Small intestine (tissue), 7 donors: ENCODE measurements at regions not wholly inside any gene's neighbourhood (a gene's known extent, or its start where the extent isn't known, plus 50 kb on each side); places are given as distances from the start of the nearest gene placed in this dataset.

ENCODE experiments used
- DNase-seq, 2 donors: peaks; one replicate each; pipeline versions ENCODE4 v3.0.0 to v3.0.0-alpha.2; 2013
- FAIRE-seq: peaks from 2 replicates; lab custom pipeline; 2012; peaks lifted over from hg19 to GRCh38; lab: Jason Lieb, UNC
- H3K27ac ChIP-seq, 3 donors: one replicate each; pipeline ENCODE4 v1.5.1; 2013; ENCODE audit warnings: low read length in 2 of 3, mild to moderate bottlenecking in 2 of 3, control low read depth in 1 of 3, inconsistent platforms in 1 of 3, low read depth in 1 of 3, moderate library complexity in 1 of 3
- H3K27me3 ChIP-seq, 3 donors: one replicate each; pipeline ENCODE4 v1.6.1; 2013; ENCODE audit warnings: low read length in 3 of 3, inconsistent platforms in 1 of 3; ENCODE audit not compliant: control insufficient read depth in 3 of 3, insufficient read depth in 3 of 3
- H3K36me3 ChIP-seq, 3 donors: one replicate each; pipeline ENCODE4 v1.6.1; 2013; ENCODE audit warnings: low read length in 3 of 3, inconsistent platforms in 1 of 3, low read depth in 1 of 3, mild to moderate bottlenecking in 1 of 3, moderate library complexity in 1 of 3; ENCODE audit not compliant: control insufficient read depth in 3 of 3, insufficient read depth in 2 of 3
- H3K4me1 ChIP-seq, 3 donors: one replicate each; pipeline ENCODE4 v1.6.1; 2013; ENCODE audit warnings: low read length in 2 of 3, inconsistent platforms in 1 of 3, low read depth in 1 of 3, mild to moderate bottlenecking in 1 of 3, moderate library complexity in 1 of 3; ENCODE audit not compliant: control insufficient read depth in 3 of 3, insufficient read depth in 2 of 3
- H3K4me3 ChIP-seq, 3 donors: one replicate each; pipeline ENCODE4 v1.5.1; 2013; ENCODE audit warnings: low read length in 3 of 3, control low read depth in 1 of 3, inconsistent platforms in 1 of 3, low read depth in 1 of 3, mild to moderate bottlenecking in 1 of 3, moderate library complexity in 1 of 3
- H3K9me3 ChIP-seq, 2 donors: one replicate each; pipeline ENCODE4 v1.6.1; 2013; ENCODE audit warnings: low read depth in 1 of 2, low read length in 1 of 2; ENCODE audit not compliant: control insufficient read depth in 2 of 2, insufficient read depth in 1 of 2
- WGBS, 3 donors: extraction: QIAGEN DNeasy Blood & Tissue Kit; methylation state at CpG; one replicate each; pipeline ENCODE4 v1.1.7; 2013; 5-methylcytosine and 5-hydroxymethylcytosine counted together
- donor health status: healthy with polysubstance abuse.
- donor health status: control.
- donor health status: control.
- donor health status: Bipolar disorder and iron deficiency.
- donor health status: healthy.

DNA sequence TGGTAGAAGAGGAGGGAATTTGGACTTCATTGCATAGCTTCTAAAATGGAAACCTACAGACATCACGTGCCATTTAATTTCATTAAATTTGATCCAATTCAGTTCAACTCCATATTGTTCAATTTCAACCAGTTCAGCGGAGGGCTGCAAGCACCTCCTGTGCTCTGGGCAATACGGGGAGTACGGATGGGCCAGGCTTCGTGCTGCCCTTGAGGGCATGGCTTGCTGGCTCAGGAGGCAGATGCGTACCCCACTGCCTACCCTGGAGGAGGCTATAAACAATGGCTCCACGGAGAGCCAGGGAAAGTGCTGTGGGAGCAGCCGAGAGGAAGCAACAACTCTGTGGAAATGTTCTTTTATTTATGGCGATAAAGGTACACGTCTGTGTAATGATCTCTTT lies 261.8 kb downstream of the DCDC2C start:
- no peaks in the 10 kb centered on the region for H3K27me3 ChIP-seq
- H3K36me3 ChIP-seq = no peaks in the 10 kb centered on the region
- no peak overlapping the region for H3K27ac ChIP-seq
- no peak overlapping the region for H3K4me3 ChIP-seq
- no peak for FAIRE-seq
- DNase-seq = no peak
- 81 to 87% (median 83%) methylated on average over 10 of the region's 10 CpGs for WGBS, 3 donors
- no peaks in the 10 kb centered on the region for H3K4me1 ChIP-seq
- H3K9me3 ChIP-seq = no peaks in the 10 kb centered on the region

DNA sequence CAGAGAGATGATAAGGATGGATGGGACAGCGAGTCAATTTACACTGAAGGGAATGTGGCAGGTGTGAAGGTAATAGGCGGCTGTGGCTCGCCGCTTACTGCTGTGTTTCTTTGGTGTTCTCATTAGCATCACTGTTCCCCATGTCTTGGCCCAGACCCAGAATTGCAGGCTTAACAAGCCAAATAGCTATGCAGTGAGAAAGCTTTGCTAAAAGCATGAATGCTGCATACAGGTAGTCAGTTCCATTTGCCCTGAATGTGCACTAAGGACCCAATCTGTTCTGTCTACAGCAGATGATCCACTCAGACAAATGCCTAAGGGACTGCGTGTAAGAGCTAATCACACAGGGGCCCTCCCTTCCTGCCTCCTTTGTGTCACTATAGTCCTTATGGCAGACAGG lies 262.6 kb downstream of the DCDC2C start:
- Histone ChIP-seq H3K9me3 (no peaks in the 10 kb centered on the region), H3K27ac (no peak overlapping the region), H3K4me1 (no peaks in the 10 kb centered on the region), H3K36me3 (no peaks in the 10 kb centered on the region), H3K4me3 (no peak overlapping the region), H3K27me3 (no peaks in the 10 kb centered on the region)
- WGBS, 3 donors = 73 to 83% (median 80%) methylated on average over 5 of the region's 5 CpGs
- DNase-seq (no peak), FAIRE-seq (no peak)

DNA sequence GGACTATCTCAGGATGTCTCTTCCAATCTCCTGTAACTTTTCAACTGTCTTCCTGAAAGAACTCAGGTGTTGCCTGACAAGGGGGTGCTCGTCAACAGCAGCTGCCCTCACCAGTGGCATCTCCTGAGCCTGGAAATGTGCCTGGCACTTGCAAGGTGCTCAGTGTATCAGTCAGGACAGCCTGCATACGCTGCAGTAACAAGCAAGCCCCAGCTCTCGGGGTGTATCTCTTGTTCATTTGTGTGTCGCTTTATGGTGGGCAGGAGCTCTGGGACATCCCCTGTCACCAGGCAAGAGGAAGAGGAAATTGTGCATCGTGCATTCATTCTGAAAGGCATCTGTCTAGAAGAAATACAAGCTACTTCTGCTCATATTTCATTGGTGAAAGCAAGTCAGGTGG lies 263.1 kb downstream of the DCDC2C start:
- no peaks in the 10 kb centered on the region for H3K36me3 ChIP-seq
- FAIRE-seq (no peak), DNase-seq (no peak)
- no peaks in the 10 kb centered on the region for H3K4me1 ChIP-seq
- no peak overlapping the region for H3K27ac ChIP-seq
- H3K4me3 ChIP-seq = no peak overlapping the region
- H3K9me3 ChIP-seq = no peaks in the 10 kb centered on the region
- H3K27me3 ChIP-seq = no peaks in the 10 kb centered on the region
- 80 to 83% (median 80%) methylated on average over 5 of the region's 5 CpGs for whole genome bisulfite sequencing, 3 donors

DNA sequence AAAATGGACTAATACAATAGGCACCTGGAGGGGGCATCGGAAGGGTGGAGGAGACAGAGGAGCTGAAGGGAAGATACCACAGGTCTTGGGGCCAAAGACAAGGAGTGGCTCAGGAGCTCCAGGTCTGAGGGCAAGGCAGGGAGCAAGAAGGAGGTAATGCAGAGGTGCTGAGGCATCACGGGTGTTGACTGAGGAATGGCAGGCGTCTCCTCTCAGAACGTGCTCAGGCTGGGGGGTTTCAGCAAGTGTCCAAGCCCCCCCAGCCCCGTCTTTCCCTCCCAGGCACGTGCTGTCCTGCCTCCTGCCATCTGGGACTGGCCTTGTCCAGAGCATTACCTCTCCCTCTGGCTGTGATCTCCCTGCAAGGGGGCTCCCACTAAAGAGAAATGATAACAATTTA lies 265.4 kb downstream of the DCDC2C start:
- Histone ChIP-seq H3K4me1 (no peaks in the 10 kb centered on the region), H3K36me3 (no peaks in the 10 kb centered on the region), H3K9me3 (peaks cover 0 to 3% of the 10 kb centered on the region in 2 donors), H3K4me3 (no peak overlapping the region), H3K27me3 (no peaks in the 10 kb centered on the region), H3K27ac (no peak overlapping the region)
- DNase-seq = no peak
- FAIRE-seq = no peak
- WGBS, 3 donors = 51 to 55% (median 54%) methylated on average over 6 of the region's 6 CpGs

DNA sequence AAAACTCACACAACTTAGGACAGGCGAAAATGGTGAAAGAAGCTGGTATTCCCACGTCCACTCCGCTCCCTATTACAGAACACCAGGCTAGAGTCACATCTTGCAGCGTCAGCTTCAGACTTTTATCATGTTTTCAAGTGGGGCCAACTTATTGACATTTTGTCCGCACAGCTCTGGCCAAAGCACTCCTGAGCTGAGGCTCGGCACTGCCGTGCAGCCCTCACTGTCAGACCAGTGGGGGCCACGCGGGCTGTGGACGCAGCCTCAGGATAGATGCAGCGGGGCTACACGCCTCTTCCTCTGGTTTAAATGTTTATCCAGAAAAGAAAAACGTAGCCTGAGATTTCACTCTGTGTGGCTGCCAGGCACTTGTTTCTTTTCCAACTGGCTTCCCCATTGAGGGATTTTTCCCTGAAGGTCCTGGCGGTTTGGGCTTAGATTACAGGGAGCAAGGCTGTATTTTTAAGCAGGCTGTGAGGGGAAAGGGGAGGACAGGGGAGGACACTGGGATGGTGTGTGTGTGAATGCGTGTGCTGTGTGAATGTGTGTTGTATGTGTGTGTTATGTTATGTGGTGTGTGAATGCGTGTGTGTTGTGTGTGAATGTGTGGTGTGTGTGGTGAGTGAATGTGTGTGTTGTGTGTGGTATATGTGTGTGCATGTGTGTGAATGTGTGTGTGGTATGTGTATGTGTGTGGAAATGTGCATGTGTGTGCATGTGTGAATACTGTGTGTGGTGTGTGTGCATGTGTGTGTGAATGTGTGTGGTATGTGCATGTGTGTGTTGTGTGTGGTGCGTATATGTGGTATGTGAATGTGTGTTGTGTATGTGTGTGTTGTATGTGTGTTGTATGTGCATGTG lies 267.6 kb downstream of the DCDC2C start:
- WGBS, 3 donors = 55 to 61% (median 58%) methylated on average over 17 of the region's 17 CpGs
- Histone ChIP-seq H3K36me3 (no peaks in the 10 kb centered on the region), H3K4me3 (no peak overlapping the region), H3K9me3 (peaks cover 1 to 7% of the 10 kb centered on the region in 2 donors), H3K27ac (no peak overlapping the region), H3K4me1 (no peaks in the 10 kb centered on the region), H3K27me3 (no peaks in the 10 kb centered on the region)
- FAIRE-seq (no peak), DNase-seq (no peak)

DNA sequence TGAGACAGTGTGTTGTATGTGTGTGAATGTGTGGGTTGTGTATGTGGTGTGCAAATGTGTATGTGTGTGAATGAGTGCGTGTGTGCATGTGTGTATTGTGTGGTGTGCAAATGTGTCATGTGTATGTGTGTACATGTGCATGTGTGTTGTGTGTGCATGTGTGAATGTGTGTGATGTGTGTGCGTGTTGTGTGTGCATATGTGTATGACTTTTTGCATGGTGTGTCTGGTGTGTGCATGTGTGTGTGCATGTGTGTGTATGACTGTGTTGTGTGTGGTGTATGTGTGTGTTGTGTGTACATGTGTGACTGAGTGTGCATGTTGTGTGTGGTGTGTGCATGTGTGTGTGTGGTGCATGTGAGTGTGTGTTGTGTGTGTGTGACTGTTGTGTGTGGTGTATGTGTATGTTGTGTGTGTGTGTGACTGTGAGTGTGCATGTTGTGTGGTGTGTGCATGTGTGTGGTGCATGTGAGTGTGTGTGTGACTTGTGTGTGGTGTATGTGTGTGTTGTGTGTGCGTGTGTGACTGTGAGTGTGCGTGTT lies 268.3 kb downstream of the DCDC2C start:
- H3K4me3 ChIP-seq = no peak overlapping the region
- 96 to 98% (median 97%) methylated on average over 4 of the region's 4 CpGs for WGBS, 3 donors
- no peaks in the 10 kb centered on the region for H3K4me1 ChIP-seq
- DNase-seq (no peak), FAIRE-seq (no peak)
- H3K27me3 ChIP-seq = no peaks in the 10 kb centered on the region
- no peaks in the 10 kb centered on the region for H3K36me3 ChIP-seq
- H3K9me3 ChIP-seq = peaks cover 1 to 11% of the 10 kb centered on the region in 2 donors
- no peak overlapping the region for H3K27ac ChIP-seq

DNA sequence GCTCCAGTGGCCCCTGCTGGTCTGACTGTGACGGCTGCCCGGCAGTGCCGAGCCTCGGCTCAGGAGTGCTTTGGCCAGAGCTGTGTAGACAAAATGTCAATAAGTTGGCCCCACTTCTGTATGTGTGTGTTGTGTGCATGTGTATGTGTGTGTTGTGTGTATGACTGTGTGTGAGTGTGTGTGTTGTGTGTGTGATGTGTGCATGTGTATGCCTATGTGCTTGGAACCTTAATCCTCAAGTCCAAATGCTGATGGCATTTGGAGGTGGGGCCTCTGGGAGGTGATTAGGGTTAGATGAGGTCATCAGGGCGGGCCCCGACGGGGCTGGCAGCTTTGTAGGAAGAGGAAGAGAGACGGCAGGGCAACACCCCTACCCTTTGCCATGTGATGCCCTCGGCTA lies 269.0 kb downstream of the DCDC2C start:
- FAIRE-seq (no peak), DNase-seq (no peak)
- Histone ChIP-seq H3K4me1 (no peaks in the 10 kb centered on the region), H3K36me3 (no peaks in the 10 kb centered on the region), H3K4me3 (no peak overlapping the region), H3K27me3 (no peaks in the 10 kb centered on the region), H3K9me3 (peaks cover 1 to 11% of the 10 kb centered on the region in 2 donors), H3K27ac (no peak overlapping the region)
- WGBS, 3 donors = 60 to 65% (median 60%) methylated on average over 9 of the region's 9 CpGs

DNA sequence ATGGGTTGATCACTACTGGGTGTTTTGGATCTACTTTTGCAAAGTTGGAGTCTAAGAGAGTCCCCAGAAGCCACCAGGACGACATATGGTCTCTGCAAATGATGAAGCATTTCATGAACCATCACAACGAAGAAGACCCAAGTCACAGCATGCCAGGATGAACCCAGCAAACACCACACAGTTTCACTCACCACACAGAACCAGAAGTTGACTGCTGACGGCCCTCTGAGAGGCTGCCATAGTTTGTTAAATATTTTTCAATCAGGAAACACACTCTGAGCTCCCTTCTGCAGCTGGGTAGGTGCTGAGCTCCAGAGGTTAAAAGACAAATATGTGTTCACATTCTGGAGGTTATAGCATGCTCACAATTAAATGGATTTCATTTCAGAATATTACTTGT lies 271.4 kb downstream of the DCDC2C start:
- Histone ChIP-seq H3K9me3 (peaks cover 1 to 18% of the 10 kb centered on the region in 2 donors), H3K27me3 (no peaks in the 10 kb centered on the region), H3K36me3 (no peaks in the 10 kb centered on the region), H3K4me3 (no peak overlapping the region), H3K27ac (no peak overlapping the region), H3K4me1 (no peaks in the 10 kb centered on the region)
- WGBS, 3 donors = 45 to 67% (median 47%) methylated on average over 3 of the region's 3 CpGs
- no peak for FAIRE-seq
- no peak for DNase-seq
